ENCODE measurements at regions not wholly inside any gene's neighbourhood (a gene's known extent, or its start where the extent isn't known, plus 50 kb on each side); places are given as distances from the start of the nearest gene placed in this dataset.

- Histone ChIP-seq H3F3A (ENCODE audit: insufficient read depth, low read depth) (no peaks in the 10 kb centered on the region), H3K36me3 (ENCODE audit: low read depth) (no peaks in the 10 kb centered on the region), H2AFZ (no peak overlapping the region), H3K9me3 (ENCODE audit: insufficient read depth, low read depth) (no peaks in the 10 kb centered on the region), H4K20me1 (ENCODE audit: insufficient read depth) (no peaks in the 10 kb centered on the region), H3K27ac (no peak overlapping the region), H3K4me2 (no peak overlapping the region), H3K4me3 (no peak overlapping the region), H3K4me1 (replicated peaks; ENCODE audit: insufficient read depth) (no peaks in the 10 kb centered on the region), H3K27me3 (ENCODE audit: insufficient read depth, low read depth) (no peaks in the 10 kb centered on the region), H3K9me2 (ENCODE audit: insufficient read depth) (no peaks in the 10 kb centered on the region), H3K79me2 (ENCODE audit: low read depth) (no peaks in the 10 kb centered on the region)
- POLR2A ChIA-PET (ENCODE audit: unreplicated experiment), result no interaction called here
- CTCF ChIA-PET, result no interaction called here
- BruUV-seq (replicated peaks), result no TSS peak
- DNase-seq, result peak in 1 of 2 experiments; percentile 39
- intact Hi-C loops (cut with micrococcal nuclease; ENCODE audit: unreplicated experiment), result loop anchor here (5.0 to 10.0 kb wide), 6 partner anchors 243 to 1661 kb away; no protein-coding TSS in a partner anchor
- TF ChIP-seq CTCF (conservative IDR thresholded peaks at IDR 0.05) (peak; percentile 91), EZH2 (IDR thresholded peaks at IDR 0.05; ENCODE audit: low read depth) (no peak)
Measured at GRCh38 chr10:53601260-53601875, 828.8 kb upstream of the MBL2 start.

GRCh38 chr10:53598914-53599313, 826.3 kb upstream of the MBL2 start:
- Histone ChIP-seq H3K4me1 (replicated peaks; ENCODE audit: insufficient read depth) (no peaks in the 10 kb centered on the region), H2AFZ (no peak overlapping the region), H3K36me3 (ENCODE audit: low read depth) (no peaks in the 10 kb centered on the region), H3K4me2 (no peak overlapping the region), H3F3A (ENCODE audit: insufficient read depth, low read depth) (no peaks in the 10 kb centered on the region), H3K9me2 (ENCODE audit: insufficient read depth) (no peaks in the 10 kb centered on the region), H3K27me3 (ENCODE audit: insufficient read depth, low read depth) (no peaks in the 10 kb centered on the region), H3K4me3 (no peak overlapping the region), H4K20me1 (ENCODE audit: insufficient read depth) (no peaks in the 10 kb centered on the region), H3K9me3 (ENCODE audit: insufficient read depth, low read depth) (no peaks in the 10 kb centered on the region), H3K79me2 (ENCODE audit: low read depth) (no peaks in the 10 kb centered on the region), H3K27ac (no peak overlapping the region)
- peak in 1 of 2 experiments; percentile 2 for DNase-seq
- POLR2A ChIA-PET (ENCODE audit: unreplicated experiment), result no interaction called here
- TF ChIP-seq CTCF (conservative IDR thresholded peaks at IDR 0.05), result no peak
- TF ChIP-seq EZH2 (IDR thresholded peaks at IDR 0.05; ENCODE audit: low read depth), result no peak
- CTCF ChIA-PET, result no interaction called here
- intact Hi-C loops (cut with micrococcal nuclease; ENCODE audit: unreplicated experiment), result no loop called here
- no TSS peak for BruUV-seq (replicated peaks)

DNA sequence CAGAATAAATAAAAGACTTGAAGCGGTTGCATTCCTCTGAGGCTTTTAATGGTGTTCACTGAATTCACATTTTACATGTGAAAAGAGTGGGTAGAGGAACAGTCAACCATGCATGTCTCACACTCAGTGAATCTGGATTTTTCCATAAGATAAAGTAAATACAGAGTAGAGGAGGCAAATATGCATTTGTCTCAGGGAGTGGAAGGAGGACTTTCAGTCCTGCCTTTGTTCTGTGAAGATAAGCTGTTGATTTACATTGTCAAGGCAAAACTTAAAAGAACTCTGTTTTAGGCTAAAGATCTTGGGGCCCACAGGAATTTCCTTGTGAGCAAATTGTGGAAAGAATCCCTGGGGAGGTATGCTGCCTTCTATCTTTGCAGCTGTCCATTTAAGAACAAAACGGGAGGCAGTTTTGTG, 825.3 kb upstream of the MBL2 start:
- no peak overlapping the region for H3K27ac ChIP-seq
- TF ChIP-seq CTCF (conservative IDR thresholded peaks at IDR 0.05), result no peak
- no peak for TF ChIP-seq EZH2 (IDR thresholded peaks at IDR 0.05; ENCODE audit: low read depth)
- no peaks in the 10 kb centered on the region for H3K27me3 ChIP-seq (ENCODE audit: insufficient read depth, low read depth)
- POLR2A ChIA-PET (ENCODE audit: unreplicated experiment), result no interaction called here
- H3K36me3 ChIP-seq (ENCODE audit: low read depth), result no peaks in the 10 kb centered on the region
- no peaks in the 10 kb centered on the region for H3F3A ChIP-seq (ENCODE audit: insufficient read depth, low read depth)
- no peak for DNase-seq
- H3K4me2 ChIP-seq, result no peak overlapping the region
- CTCF ChIA-PET, result no interaction called here
- no peaks in the 10 kb centered on the region for H3K79me2 ChIP-seq (ENCODE audit: low read depth)
- no peak overlapping the region for H2AFZ ChIP-seq
- H3K4me3 ChIP-seq, result no peak overlapping the region
- no peaks in the 10 kb centered on the region for H4K20me1 ChIP-seq (ENCODE audit: insufficient read depth)
- no peaks in the 10 kb centered on the region for H3K9me3 ChIP-seq (ENCODE audit: insufficient read depth, low read depth)
- H3K9me2 ChIP-seq (ENCODE audit: insufficient read depth), result no peaks in the 10 kb centered on the region
- H3K4me1 ChIP-seq (replicated peaks; ENCODE audit: insufficient read depth), result no peaks in the 10 kb centered on the region
- no TSS peak for BruUV-seq (replicated peaks)
- intact Hi-C loops (cut with micrococcal nuclease; ENCODE audit: unreplicated experiment), result no loop called here
